ENCODE measurements at regions not wholly inside any gene's neighbourhood (a gene's known extent, or its start where the extent isn't known, plus 50 kb on each side); places are given as distances from the start of the nearest gene placed in this dataset.

- DNase-seq = no peak
Measured at GRCh38 chr10:130992802-130993523, 318.6 kb downstream of the TCERG1L start.

GRCh38 chr10:130993612-130994011, 317.9 kb downstream of the TCERG1L start:
- no peak for DNase-seq

- no peak for DNase-seq
Measured at GRCh38 chr10:130994191-130994590, 317.3 kb downstream of the TCERG1L start.

GRCh38 chr10:130994845-130995244, 316.7 kb downstream of the TCERG1L start:
- no peak for DNase-seq

GRCh38 chr10:130997267-130998045, 314.1 kb downstream of the TCERG1L start:
- no peak for DNase-seq

- DNase-seq = no peak
Measured at GRCh38 chr10:130998046-130998435, 313.5 kb downstream of the TCERG1L start.

- DNase-seq = no peak
Measured at GRCh38 chr10:130998642-130999041, 312.9 kb downstream of the TCERG1L start.

GRCh38 chr10:130999376-131000202, 311.9 kb downstream of the TCERG1L start:
- no peak for DNase-seq

- no peak for DNase-seq
Measured at GRCh38 chr10:131000244-131000643, 311.3 kb downstream of the TCERG1L start.

- DNase-seq = no peak
Measured at GRCh38 chr10:131000743-131001142, 310.8 kb downstream of the TCERG1L start.

GRCh38 chr10:131001438-131001837, 310.1 kb downstream of the TCERG1L start:
- no peak for DNase-seq

GRCh38 chr10:131002031-131002861, 309.3 kb downstream of the TCERG1L start:
- no peak for DNase-seq

GRCh38 chr10:131003455-131003854, 308.1 kb downstream of the TCERG1L start:
- no peak for DNase-seq

GRCh38 chr10:131004276-131004675, 307.2 kb downstream of the TCERG1L start:
- no peak for DNase-seq

- DNase-seq = no peak
Measured at GRCh38 chr10:131006458-131007256, 304.9 kb downstream of the TCERG1L start.

- DNase-seq = no peak
Measured at GRCh38 chr10:131009791-131010190, 301.7 kb downstream of the TCERG1L start.

- no peak for DNase-seq
Measured at GRCh38 chr10:131010965-131011575, 300.5 kb downstream of the TCERG1L start.

- no peak for DNase-seq
Measured at GRCh38 chr10:131011936-131012640, 299.4 kb downstream of the TCERG1L start.

- DNase-seq = no peak
Measured at GRCh38 chr10:131012641-131012985, 298.9 kb downstream of the TCERG1L start.

- no peak for DNase-seq
Measured at GRCh38 chr10:131013281-131013912, 298.1 kb downstream of the TCERG1L start.

All from SHP77 treated with DMSO at 0.1 percent for 48 hours (cell line).